A549 (cell line): ENCODE measurements at regions not wholly inside any gene's neighbourhood (a gene's known extent, or its start where the extent isn't known, plus 50 kb on each side); places are given as distances from the start of the nearest gene placed in this dataset.

Source experiments
- ATAC-seq, 2 experiments: fragments of 200-7000 bp in 1 of 2; fragments of >200 bp in 1 of 2; cut with Nextera tagmentation in 1 of 2; cut with Tn5 transposase in 1 of 2; 3 replicates each; pipeline versions ENCODE4 v1.8.0 to v1.9.1; 2018 to 2020; ENCODE audit warnings: mild to moderate bottlenecking in 1 of 2, moderate library complexity in 1 of 2
- CTCF ChIA-PET: fragments of 300-600 bp; sonication (Branson Sonifier 250); formaldehyde crosslinking; extraction: SDS; loops from one replicate; lab custom pipeline; 2021; ENCODE audit warnings: antibody characterized with exemption, inconsistent platforms; lab: Yijun Ruan, JAX
- POLR2A ChIA-PET: fragments of 350-600 bp; formaldehyde crosslinking; extraction: SDS; loops from one replicate; lab custom pipeline; 2021; ENCODE audit warnings: antibody characterized with exemption, inconsistent platforms; lab: Yijun Ruan, JAX
- DNase-seq, 2 experiments: peaks; one replicate each; pipeline versions ENCODE4 v3.0.0 to v3.0.0-alpha.2; 2011 to 2016; ENCODE audit warnings: low read depth in 1 of 2, low spot score in 1 of 2
- FAIRE-seq: peaks from 2 replicates; lab custom pipeline; 2011; peaks lifted over from hg19 to GRCh38; lab: Jason Lieb, UNC
- H3K27ac ChIP-seq, 2 experiments: fragments of >200 bp; sonication (Bioruptor Twin); formaldehyde crosslinking; 3 replicates each; pipeline ENCODE4 v1.5.1; 2016 to 2017
- H3K4me1 ChIP-seq: fragments of >200 bp; sonication (Bioruptor Twin); formaldehyde crosslinking; 3 replicates; pipeline ENCODE4 v1.6.1; 2016
- H3K4me2 ChIP-seq: fragments of >200 bp; sonication (Bioruptor Twin); formaldehyde crosslinking; 3 replicates; pipeline ENCODE4 v1.6.1; 2016
- H3K4me3 ChIP-seq: fragments of >200 bp; sonication (Bioruptor Twin); formaldehyde crosslinking; 3 replicates; pipeline ENCODE4 v1.5.1; 2016
- H3K9me3 ChIP-seq: fragments of >200 bp; sonication (Bioruptor Twin); formaldehyde crosslinking; 3 replicates; pipeline ENCODE4 v1.6.1; 2016
- BHLHE40 ChIP-seq: IDR thresholded peaks from 2 replicates; pipeline ENCODE4 v1.6.1; 2012; ENCODE audit warnings: low read depth, low read length, inconsistent platforms
- EHMT2 ChIP-seq: fragments of 200-600 bp; sonication (generic); IDR thresholded peaks from 2 replicates; pipeline ENCODE4 v1.6.1; 2016; ENCODE audit warnings: antibody characterized with exemption, low read depth, mild to moderate bottlenecking, moderate library complexity
- EP300 ChIP-seq, 2 experiments: fragments of >200 bp; sonication (Bioruptor Twin); formaldehyde crosslinking; IDR thresholded peaks; 2 replicates in 1 of 2; 3 replicates in 1 of 2; pipeline ENCODE4 v1.6.1; 2016 to 2017
- FOXS1 ChIP-seq: fragments of 250-450 bp; sonication (Bioruptor Pico); IDR thresholded peaks from 2 replicates; pipeline ENCODE4 v1.5.0; 2020; ENCODE audit warnings: mild to moderate bottlenecking, moderate library complexity
- GATA3 ChIP-seq: IDR thresholded peaks from 2 replicates; pipeline ENCODE4 v1.6.1; 2012; ENCODE audit warnings: borderline replicate concordance
- HOXB13 ChIP-seq: fragments of 250-450 bp; sonication (Bioruptor Pico); IDR thresholded peaks from 2 replicates; pipeline ENCODE4 v1.5.0; 2020; ENCODE audit warnings: low read depth, mild to moderate bottlenecking, moderate library complexity
- JUN ChIP-seq, 2 experiments: fragments of >200 bp; sonication (Bioruptor Twin); formaldehyde crosslinking; IDR thresholded peaks; 2 replicates in 1 of 2; 3 replicates in 1 of 2; pipeline ENCODE4 v1.6.1; 2016 to 2017
- JUNB ChIP-seq: fragments of >200 bp; sonication (Bioruptor Twin); formaldehyde crosslinking; IDR thresholded peaks from 2 replicates; pipeline ENCODE4 v1.6.1; 2016
- KDM5A ChIP-seq: fragments of 200-600 bp; sonication (generic); IDR thresholded peaks from 2 replicates; pipeline ENCODE4 v1.6.1; 2016; ENCODE audit warnings: antibody characterized with exemption, mild to moderate bottlenecking
- MAFK ChIP-seq: fragments of 450-650 bp; IDR thresholded peaks from 2 replicates; pipeline ENCODE4 v1.6.1; 2014; ENCODE audit not compliant: partially characterized antibody
- MAZ ChIP-seq: fragments of 150-350 bp; IDR thresholded peaks from 2 replicates; pipeline ENCODE4 v1.6.1; 2014; ENCODE audit warnings: antibody characterized with exemption, low read depth, low read length, borderline replicate concordance
- NFE2L2 ChIP-seq: fragments of 150-350 bp; conservative IDR thresholded peaks from 2 replicates; pipeline ENCODE4 v1.6.1; 2014; ENCODE audit warnings: low read length
- NPAS2 ChIP-seq: fragments of 250-450 bp; sonication (Bioruptor Pico); IDR thresholded peaks from 2 replicates; pipeline ENCODE4 v1.8.0; 2022; ENCODE audit warnings: mild to moderate bottlenecking, moderate library complexity, borderline replicate concordance
- NR3C1 ChIP-seq: fragments of >200 bp; sonication (Bioruptor Twin); formaldehyde crosslinking; IDR thresholded peaks from 3 replicates; pipeline ENCODE4 v1.6.1; 2017
- PHF8 ChIP-seq: fragments of 200-600 bp; sonication (generic); IDR thresholded peaks from 2 replicates; pipeline ENCODE4 v1.6.1; 2016; ENCODE audit warnings: low read depth, mild to moderate bottlenecking, antibody characterized with exemption, moderate library complexity, borderline replicate concordance
- RARB ChIP-seq: fragments of 250-450 bp; sonication (Bioruptor Pico); IDR thresholded peaks from 2 replicates; pipeline ENCODE4 v1.8.0; 2021; ENCODE audit warnings: mild to moderate bottlenecking, moderate library complexity
- RCOR1 ChIP-seq: fragments of 150-350 bp; IDR thresholded peaks from 2 replicates; pipeline ENCODE4 v1.6.1; 2014; ENCODE audit warnings: antibody characterized with exemption, low read length, low read depth
- RFX5 ChIP-seq: fragments of 450-650 bp; IDR thresholded peaks from 2 replicates; pipeline ENCODE4 v1.7.1; 2014; ENCODE audit warnings: antibody characterized with exemption, mild to moderate bottlenecking, moderate library complexity
- RNF2 ChIP-seq: fragments of 200-600 bp; sonication (generic); IDR thresholded peaks from 2 replicates; pipeline ENCODE4 v1.6.1; 2016; ENCODE audit warnings: low read depth, mild to moderate bottlenecking, antibody characterized with exemption, moderate library complexity, borderline replicate concordance
- SMC3 ChIP-seq: fragments of >200 bp; sonication (Bioruptor Twin); formaldehyde crosslinking; IDR thresholded peaks from 3 replicates; pipeline ENCODE4 v1.6.1; 2018; ENCODE audit warnings: inconsistent platforms
- TP53 ChIP-seq: fragments of 250-450 bp; sonication (Bioruptor Pico); IDR thresholded peaks from 2 replicates; pipeline ENCODE4 v1.5.0; 2021; ENCODE audit warnings: mild to moderate bottlenecking, moderate library complexity
- ZNF302 ChIP-seq: fragments of 250-450 bp; sonication (Bioruptor Pico); IDR thresholded peaks from 2 replicates; pipeline ENCODE4 v1.9.0; 2021; ENCODE audit warnings: inconsistent platforms, mild to moderate bottlenecking, moderate library complexity
- WGBS: methylation state at CpG from one replicate; pipeline ENCODE4 v1.1.6; 2017; ENCODE audit errors: missing lambda C conversion rate; 5-methylcytosine and 5-hydroxymethylcytosine counted together
- TF ChIP-seq, protein P1 (sequence below): IDR thresholded peaks from 2 replicates; pipeline ENCODE4 v1.6.1; 2012
- TF ChIP-seq, protein P2 (sequence below): fragments of 200-600 bp; sonication (generic); IDR thresholded peaks from 2 replicates; pipeline ENCODE4 v1.6.1; 2016; ENCODE audit warnings: antibody characterized with exemption, mild to moderate bottlenecking, moderate library complexity
- TF ChIP-seq, protein P3 (sequence below): fragments of 450-650 bp; IDR thresholded peaks from 2 replicates; pipeline ENCODE4 v1.6.1; 2014; ENCODE audit warnings: antibody characterized with exemption
- TF ChIP-seq, protein P4 (sequence below): fragments of 250-450 bp; sonication (Bioruptor Pico); IDR thresholded peaks from 2 replicates; pipeline ENCODE4 v1.5.0; 2020; ENCODE audit warnings: low read depth, mild to moderate bottlenecking, moderate library complexity
- TF ChIP-seq, protein P5 (sequence below): IDR thresholded peaks from 2 replicates; pipeline ENCODE4 v1.6.1; 2012; ENCODE audit warnings: low read depth, borderline replicate concordance
- TF ChIP-seq, protein P6 (sequence below): fragments of >200 bp; sonication (Bioruptor Twin); formaldehyde crosslinking; IDR thresholded peaks from 2 replicates; pipeline ENCODE4 v1.6.1; 2016
- TF ChIP-seq, protein P7 (sequence below): fragments of 150-350 bp; IDR thresholded peaks from 2 replicates; pipeline ENCODE4 v1.6.1; 2014; ENCODE audit warnings: low read depth, mild to moderate bottlenecking, low read length

DNA sequence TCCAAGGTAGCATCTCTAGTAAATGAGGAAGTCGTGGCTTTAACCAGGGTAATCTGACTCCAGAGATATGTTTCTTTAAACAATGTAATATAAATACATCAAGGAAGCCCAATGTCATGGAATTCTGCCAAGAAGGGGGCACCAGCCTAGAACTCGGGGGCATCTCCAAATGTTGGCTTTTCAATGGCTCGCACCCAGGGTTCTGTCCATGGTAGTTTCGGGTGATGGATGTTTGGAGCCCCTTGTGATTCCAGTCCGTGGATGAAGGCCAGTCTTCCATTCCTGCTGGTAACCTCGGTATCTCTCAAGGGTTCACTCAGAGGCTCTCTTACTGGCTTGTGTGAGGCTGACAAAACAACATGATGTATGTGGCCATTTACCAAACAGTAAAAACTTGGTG, 91.7 kb upstream of the SPHKAP start:
- H3K9me3 ChIP-seq = no peaks in the 10 kb centered on the region
- POLR2A ChIA-PET = no interaction called here
- no peaks in the 10 kb centered on the region for H3K4me1 ChIP-seq
- DNase-seq = no peak
- no peak overlapping the region for H3K4me2 ChIP-seq
- H3K4me3 ChIP-seq = no peak overlapping the region
- CTCF ChIA-PET = no interaction called here
- no peak for ATAC-seq
- no peak for FAIRE-seq
- WGBS = 11% methylated on average over 6 of the region's 6 CpGs
- TF ChIP-seq, protein P1, sequence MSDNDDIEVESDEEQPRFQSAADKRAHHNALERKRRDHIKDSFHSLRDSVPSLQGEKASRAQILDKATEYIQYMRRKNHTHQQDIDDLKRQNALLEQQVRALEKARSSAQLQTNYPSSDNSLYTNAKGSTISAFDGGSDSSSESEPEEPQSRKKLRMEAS = no peak
- TF ChIP-seq, protein P2, sequence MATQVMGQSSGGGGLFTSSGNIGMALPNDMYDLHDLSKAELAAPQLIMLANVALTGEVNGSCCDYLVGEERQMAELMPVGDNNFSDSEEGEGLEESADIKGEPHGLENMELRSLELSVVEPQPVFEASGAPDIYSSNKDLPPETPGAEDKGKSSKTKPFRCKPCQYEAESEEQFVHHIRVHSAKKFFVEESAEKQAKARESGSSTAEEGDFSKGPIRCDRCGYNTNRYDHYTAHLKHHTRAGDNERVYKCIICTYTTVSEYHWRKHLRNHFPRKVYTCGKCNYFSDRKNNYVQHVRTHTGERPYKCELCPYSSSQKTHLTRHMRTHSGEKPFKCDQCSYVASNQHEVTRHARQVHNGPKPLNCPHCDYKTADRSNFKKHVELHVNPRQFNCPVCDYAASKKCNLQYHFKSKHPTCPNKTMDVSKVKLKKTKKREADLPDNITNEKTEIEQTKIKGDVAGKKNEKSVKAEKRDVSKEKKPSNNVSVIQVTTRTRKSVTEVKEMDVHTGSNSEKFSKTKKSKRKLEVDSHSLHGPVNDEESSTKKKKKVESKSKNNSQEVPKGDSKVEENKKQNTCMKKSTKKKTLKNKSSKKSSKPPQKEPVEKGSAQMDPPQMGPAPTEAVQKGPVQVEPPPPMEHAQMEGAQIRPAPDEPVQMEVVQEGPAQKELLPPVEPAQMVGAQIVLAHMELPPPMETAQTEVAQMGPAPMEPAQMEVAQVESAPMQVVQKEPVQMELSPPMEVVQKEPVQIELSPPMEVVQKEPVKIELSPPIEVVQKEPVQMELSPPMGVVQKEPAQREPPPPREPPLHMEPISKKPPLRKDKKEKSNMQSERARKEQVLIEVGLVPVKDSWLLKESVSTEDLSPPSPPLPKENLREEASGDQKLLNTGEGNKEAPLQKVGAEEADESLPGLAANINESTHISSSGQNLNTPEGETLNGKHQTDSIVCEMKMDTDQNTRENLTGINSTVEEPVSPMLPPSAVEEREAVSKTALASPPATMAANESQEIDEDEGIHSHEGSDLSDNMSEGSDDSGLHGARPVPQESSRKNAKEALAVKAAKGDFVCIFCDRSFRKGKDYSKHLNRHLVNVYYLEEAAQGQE = no peak
- TF ChIP-seq KDM5A (no peak), BHLHE40 (no peak), MAZ (no peak), RFX5 (no peak), NFE2L2 (no peak), RARB (CRISPR knock-in tag) (no peak), EP300 (IDR thresholded peaks at IDR 0.05) (no peak), JUN (IDR thresholded peaks at IDR 0.05) (no peak), RCOR1 (no peak), GATA3 (no peak), TP53 (CRISPR knock-in tag) (no peak), EHMT2 (no peak), JUNB (no peak), NR3C1 (no peak), MAFK (no peak)
- TF ChIP-seq, protein P3, sequence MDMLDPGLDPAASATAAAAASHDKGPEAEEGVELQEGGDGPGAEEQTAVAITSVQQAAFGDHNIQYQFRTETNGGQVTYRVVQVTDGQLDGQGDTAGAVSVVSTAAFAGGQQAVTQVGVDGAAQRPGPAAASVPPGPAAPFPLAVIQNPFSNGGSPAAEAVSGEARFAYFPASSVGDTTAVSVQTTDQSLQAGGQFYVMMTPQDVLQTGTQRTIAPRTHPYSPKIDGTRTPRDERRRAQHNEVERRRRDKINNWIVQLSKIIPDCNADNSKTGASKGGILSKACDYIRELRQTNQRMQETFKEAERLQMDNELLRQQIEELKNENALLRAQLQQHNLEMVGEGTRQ = no peak
- TF ChIP-seq, protein P4, sequence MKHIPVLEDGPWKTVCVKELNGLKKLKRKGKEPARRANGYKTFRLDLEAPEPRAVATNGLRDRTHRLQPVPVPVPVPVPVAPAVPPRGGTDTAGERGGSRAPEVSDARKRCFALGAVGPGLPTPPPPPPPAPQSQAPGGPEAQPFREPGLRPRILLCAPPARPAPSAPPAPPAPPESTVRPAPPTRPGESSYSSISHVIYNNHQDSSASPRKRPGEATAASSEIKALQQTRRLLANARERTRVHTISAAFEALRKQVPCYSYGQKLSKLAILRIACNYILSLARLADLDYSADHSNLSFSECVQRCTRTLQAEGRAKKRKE (CRISPR knock-in tag) = no peak
- TF ChIP-seq, all 56 proteins: peak for 0
- H3K27ac ChIP-seq = no peak overlapping the region

DNA sequence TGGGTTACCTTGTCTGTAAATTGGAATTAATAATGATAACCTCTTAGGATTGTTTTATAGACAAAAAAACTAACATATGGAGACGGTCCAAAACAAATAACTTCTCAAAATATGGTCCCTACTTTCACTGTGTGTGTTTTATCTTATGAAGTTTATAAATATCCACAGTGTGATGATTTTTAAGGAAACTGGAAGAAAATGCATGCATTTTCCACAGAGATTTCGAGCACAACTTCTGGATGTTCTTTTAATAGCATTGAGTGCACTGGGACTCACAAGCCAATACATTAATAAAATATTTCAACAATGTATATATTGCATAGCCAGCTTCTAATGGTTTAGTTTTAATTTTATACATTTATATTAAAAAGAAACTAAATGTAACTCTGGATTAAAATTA, 87.9 kb upstream of the SPHKAP start:
- no peaks in the 10 kb centered on the region for H3K9me3 ChIP-seq
- ChIA-PET POLR2A (no interaction called here), CTCF (no interaction called here)
- WGBS = 3% methylated on average over 2 of the region's 2 CpGs
- TF ChIP-seq MAFK (no peak), SMC3 (no peak), ZNF302 (CRISPR knock-in tag) (no peak)
- no peak for DNase-seq
- no peaks in the 10 kb centered on the region for H3K4me1 ChIP-seq
- H3K27ac ChIP-seq = no peak overlapping the region
- ATAC-seq = no peak
- no peak overlapping the region for H3K4me3 ChIP-seq
- no peak overlapping the region for H3K4me2 ChIP-seq
- FAIRE-seq = no peak

DNA sequence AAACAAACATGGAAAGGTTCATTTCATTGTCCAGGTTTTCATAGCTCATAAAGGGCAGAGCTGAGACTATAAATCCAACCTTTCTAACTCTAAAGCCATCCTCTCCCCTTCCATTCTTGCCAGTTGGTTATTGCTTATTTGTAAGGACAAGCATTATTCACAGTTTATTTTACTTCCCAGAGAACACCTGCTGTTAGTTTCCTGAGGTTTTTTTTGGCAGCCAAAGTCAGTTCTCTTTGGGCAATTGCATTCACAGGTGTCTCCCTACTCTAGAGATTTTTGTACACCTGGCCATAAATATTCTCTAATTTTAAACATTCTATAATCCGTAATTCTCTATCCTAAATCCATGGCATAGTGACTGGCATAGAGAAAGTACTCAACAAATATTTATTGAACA, 87.3 kb upstream of the SPHKAP start:
- CTCF ChIA-PET = no interaction called here
- no peak for FAIRE-seq
- POLR2A ChIA-PET = no interaction called here
- no peak overlapping the region for H3K4me3 ChIP-seq
- no peak for DNase-seq
- H3K27ac ChIP-seq = no peak overlapping the region
- 7% methylated on average over 1 of the region's 1 CpG for WGBS
- no peak for ATAC-seq
- no peaks in the 10 kb centered on the region for H3K4me1 ChIP-seq
- H3K9me3 ChIP-seq = no peaks in the 10 kb centered on the region
- H3K4me2 ChIP-seq = no peak overlapping the region
- TF ChIP-seq NPAS2 (CRISPR knock-in tag) = no peak
- no peak for TF ChIP-seq NR3C1
- TF ChIP-seq PHF8 = no peak
- no peak for TF ChIP-seq HOXB13 (CRISPR knock-in tag)
- no peak for TF ChIP-seq FOXS1 (CRISPR knock-in tag)
- no peak for TF ChIP-seq RNF2
- no peak for TF ChIP-seq ZNF302 (CRISPR knock-in tag)
- TF ChIP-seq KDM5A = no peak
- no peak for TF ChIP-seq BHLHE40
- TF ChIP-seq, protein P5, sequence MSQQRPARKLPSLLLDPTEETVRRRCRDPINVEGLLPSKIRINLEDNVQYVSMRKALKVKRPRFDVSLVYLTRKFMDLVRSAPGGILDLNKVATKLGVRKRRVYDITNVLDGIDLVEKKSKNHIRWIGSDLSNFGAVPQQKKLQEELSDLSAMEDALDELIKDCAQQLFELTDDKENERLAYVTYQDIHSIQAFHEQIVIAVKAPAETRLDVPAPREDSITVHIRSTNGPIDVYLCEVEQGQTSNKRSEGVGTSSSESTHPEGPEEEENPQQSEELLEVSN = no peak
- no peak for TF ChIP-seq TP53 (CRISPR knock-in tag)
- TF ChIP-seq, protein P6, sequence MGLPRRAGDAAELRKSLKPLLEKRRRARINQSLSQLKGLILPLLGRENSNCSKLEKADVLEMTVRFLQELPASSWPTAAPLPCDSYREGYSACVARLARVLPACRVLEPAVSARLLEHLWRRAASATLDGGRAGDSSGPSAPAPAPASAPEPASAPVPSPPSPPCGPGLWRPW = no peak
- TF ChIP-seq, protein P7, sequence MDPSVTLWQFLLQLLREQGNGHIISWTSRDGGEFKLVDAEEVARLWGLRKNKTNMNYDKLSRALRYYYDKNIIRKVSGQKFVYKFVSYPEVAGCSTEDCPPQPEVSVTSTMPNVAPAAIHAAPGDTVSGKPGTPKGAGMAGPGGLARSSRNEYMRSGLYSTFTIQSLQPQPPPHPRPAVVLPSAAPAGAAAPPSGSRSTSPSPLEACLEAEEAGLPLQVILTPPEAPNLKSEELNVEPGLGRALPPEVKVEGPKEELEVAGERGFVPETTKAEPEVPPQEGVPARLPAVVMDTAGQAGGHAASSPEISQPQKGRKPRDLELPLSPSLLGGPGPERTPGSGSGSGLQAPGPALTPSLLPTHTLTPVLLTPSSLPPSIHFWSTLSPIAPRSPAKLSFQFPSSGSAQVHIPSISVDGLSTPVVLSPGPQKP = no peak
